ENCODE measurements at regions not wholly inside any gene's neighbourhood (a gene's known extent, or its start where the extent isn't known, plus 50 kb on each side); places are given as distances from the start of the nearest gene placed in this dataset.

DNA sequence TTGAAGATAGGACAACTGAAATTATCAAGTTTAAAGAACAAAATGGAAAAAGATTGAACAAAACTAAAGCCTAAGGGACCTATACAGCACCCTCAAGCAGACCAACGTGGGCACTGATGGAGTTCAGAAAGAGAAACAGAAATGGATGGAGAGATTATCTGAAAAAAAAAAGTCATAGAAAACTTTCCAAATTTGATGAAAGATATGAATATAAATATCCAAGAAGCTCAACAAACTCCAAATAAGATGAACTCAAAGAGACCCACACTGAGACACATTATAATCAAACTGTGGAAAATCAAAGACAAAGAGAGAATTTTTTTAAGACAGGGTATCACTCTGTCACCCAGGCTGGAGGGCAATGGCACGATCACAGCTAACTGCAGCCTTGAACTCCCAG lies 128.6 kb upstream of the PUM3 start:
- no peaks in the 10 kb centered on the region for H3K9me3 ChIP-seq (ENCODE audit: low read depth)
- no peak overlapping the region for H3K27ac Mint-ChIP-seq
- H3K27me3 ChIP-seq, result no peaks in the 10 kb centered on the region
- H3K4me1 ChIP-seq, result no peaks in the 10 kb centered on the region
- H3K27me3 Mint-ChIP-seq (ENCODE audit: insufficient read depth, low read depth), result no peaks in the 10 kb centered on the region
- DNase-seq (ENCODE audit: low spot score), result no peak
- no peaks in the 10 kb centered on the region for H4K20me1 ChIP-seq (ENCODE audit: low read depth)
- TF ChIP-seq EZH2phosphoT487 (IDR thresholded peaks at IDR 0.05) (no peak), EZH2 (IDR thresholded peaks at IDR 0.05) (no peak)
- TF ChIP-seq, protein P1, sequence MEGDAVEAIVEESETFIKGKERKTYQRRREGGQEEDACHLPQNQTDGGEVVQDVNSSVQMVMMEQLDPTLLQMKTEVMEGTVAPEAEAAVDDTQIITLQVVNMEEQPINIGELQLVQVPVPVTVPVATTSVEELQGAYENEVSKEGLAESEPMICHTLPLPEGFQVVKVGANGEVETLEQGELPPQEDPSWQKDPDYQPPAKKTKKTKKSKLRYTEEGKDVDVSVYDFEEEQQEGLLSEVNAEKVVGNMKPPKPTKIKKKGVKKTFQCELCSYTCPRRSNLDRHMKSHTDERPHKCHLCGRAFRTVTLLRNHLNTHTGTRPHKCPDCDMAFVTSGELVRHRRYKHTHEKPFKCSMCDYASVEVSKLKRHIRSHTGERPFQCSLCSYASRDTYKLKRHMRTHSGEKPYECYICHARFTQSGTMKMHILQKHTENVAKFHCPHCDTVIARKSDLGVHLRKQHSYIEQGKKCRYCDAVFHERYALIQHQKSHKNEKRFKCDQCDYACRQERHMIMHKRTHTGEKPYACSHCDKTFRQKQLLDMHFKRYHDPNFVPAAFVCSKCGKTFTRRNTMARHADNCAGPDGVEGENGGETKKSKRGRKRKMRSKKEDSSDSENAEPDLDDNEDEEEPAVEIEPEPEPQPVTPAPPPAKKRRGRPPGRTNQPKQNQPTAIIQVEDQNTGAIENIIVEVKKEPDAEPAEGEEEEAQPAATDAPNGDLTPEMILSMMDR (IDR thresholded peaks at IDR 0.05), result no peak
- no peak overlapping the region for H3K9ac ChIP-seq
- peaks cover 2% of the 10 kb centered on the region for H3K36me3 Mint-ChIP-seq
- no peaks in the 10 kb centered on the region for H3K36me3 ChIP-seq
- H3K4me1 Mint-ChIP-seq, result peaks cover 3% of the 10 kb centered on the region
- no peak overlapping the region for H3K4me3 Mint-ChIP-seq
- no peak overlapping the region for H2AFZ ChIP-seq (replicated peaks)
- no peak overlapping the region for H3K4me3 ChIP-seq
- H3F3A ChIP-seq (ENCODE audit: low read depth), result no peaks in the 10 kb centered on the region
- no peaks in the 10 kb centered on the region for H3K79me2 ChIP-seq (ENCODE audit: low read depth)
- no peak overlapping the region for H3K27ac ChIP-seq
- H3K4me2 ChIP-seq, result no peak overlapping the region
- H3K9me3 Mint-ChIP-seq, result peaks cover 14% of the 10 kb centered on the region

DNA sequence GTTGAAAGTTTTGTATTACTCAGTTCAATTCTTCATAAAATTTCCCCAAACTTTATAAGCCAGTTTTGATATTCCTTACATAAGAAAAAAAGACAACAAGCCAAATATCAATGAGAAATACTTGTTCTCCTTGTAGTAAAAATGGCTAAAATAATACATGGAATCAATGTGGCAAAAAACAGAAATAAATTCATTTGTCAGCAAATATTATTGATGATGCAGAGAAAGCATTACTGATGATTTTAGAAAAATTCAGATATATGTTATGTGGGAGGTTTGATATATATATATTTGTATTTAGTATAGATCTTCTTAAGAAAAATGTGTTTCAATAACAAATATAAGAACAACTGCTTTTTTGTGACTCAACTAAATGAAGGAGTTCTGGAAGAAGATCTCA lies 127.0 kb upstream of the PUM3 start:
- Histone ChIP-seq H3K4me3 (no peak overlapping the region), H3K4me1 (no peaks in the 10 kb centered on the region), H3K79me2 (ENCODE audit: low read depth) (no peaks in the 10 kb centered on the region), H3F3A (ENCODE audit: low read depth) (no peaks in the 10 kb centered on the region), H3K36me3 (no peaks in the 10 kb centered on the region), H3K27me3 (no peaks in the 10 kb centered on the region), H3K4me2 (no peak overlapping the region), H2AFZ (replicated peaks) (no peak overlapping the region), H3K9ac (no peak overlapping the region), H3K9me3 (ENCODE audit: low read depth) (no peaks in the 10 kb centered on the region), H4K20me1 (ENCODE audit: low read depth) (no peaks in the 10 kb centered on the region), H3K27ac (no peak overlapping the region)
- no peak for DNase-seq (ENCODE audit: low spot score)
- TF ChIP-seq EZH2phosphoT487 (IDR thresholded peaks at IDR 0.05), result no peak
- no peak for TF ChIP-seq EZH2 (IDR thresholded peaks at IDR 0.05)
- TF ChIP-seq, protein P1 (IDR thresholded peaks at IDR 0.05), result no peak
- peaks cover 14% of the 10 kb centered on the region for H3K9me3 Mint-ChIP-seq
- no peaks in the 10 kb centered on the region for H3K27me3 Mint-ChIP-seq (ENCODE audit: insufficient read depth, low read depth)
- H3K4me1 Mint-ChIP-seq, result peaks cover 17% of the 10 kb centered on the region
- no peak overlapping the region for H3K4me3 Mint-ChIP-seq
- H3K27ac Mint-ChIP-seq, result no peak overlapping the region
- H3K36me3 Mint-ChIP-seq, result peaks cover 2% of the 10 kb centered on the region

- no peak overlapping the region for H3K4me3 ChIP-seq
- Mint-ChIP-seq H3K27me3 (ENCODE audit: insufficient read depth, low read depth) (no peaks in the 10 kb centered on the region), H3K4me3 (no peak overlapping the region), H3K9me3 (peaks cover 11% of the 10 kb centered on the region), H3K36me3 (no peaks in the 10 kb centered on the region), H3K4me1 (peaks cover 18% of the 10 kb centered on the region), H3K27ac (peak overlapping the region; percentile 15)
- no peaks in the 10 kb centered on the region for H3K27me3 ChIP-seq
- H3F3A ChIP-seq (ENCODE audit: low read depth), result no peaks in the 10 kb centered on the region
- no peak overlapping the region for H2AFZ ChIP-seq (replicated peaks)
- no peaks in the 10 kb centered on the region for H3K9me3 ChIP-seq (ENCODE audit: low read depth)
- no peaks in the 10 kb centered on the region for H3K4me1 ChIP-seq
- no peak overlapping the region for H3K4me2 ChIP-seq
- H3K27ac ChIP-seq, result no peak overlapping the region
- no peaks in the 10 kb centered on the region for H3K79me2 ChIP-seq (ENCODE audit: low read depth)
- no peak for DNase-seq (ENCODE audit: low spot score)
- TF ChIP-seq EZH2 (IDR thresholded peaks at IDR 0.05), result no peak
- TF ChIP-seq EZH2phosphoT487 (IDR thresholded peaks at IDR 0.05), result no peak
- TF ChIP-seq, protein P1 (IDR thresholded peaks at IDR 0.05), result no peak
- H3K36me3 ChIP-seq, result no peaks in the 10 kb centered on the region
- no peak overlapping the region for H3K9ac ChIP-seq
- H4K20me1 ChIP-seq (ENCODE audit: low read depth), result no peaks in the 10 kb centered on the region
Measured at GRCh38 chr9:2967766-2968165, 123.9 kb upstream of the PUM3 start.
